PC-9 (cell line): ENCODE measurements at regions not wholly inside any gene's neighbourhood (a gene's known extent, or its start where the extent isn't known, plus 50 kb on each side); places are given as distances from the start of the nearest gene placed in this dataset.

ENCODE experiments used
- EZH2 ChIP-seq: fragments of 200-600 bp; sonication (generic); IDR thresholded peaks from 2 replicates; pipeline ENCODE4 v1.8.0; 2017; ENCODE audit warnings: antibody characterized with exemption, low read depth
- TF ChIP-seq, protein P1 (sequence below): fragments of 200-600 bp; sonication (generic); conservative IDR thresholded peaks from 2 replicates; pipeline ENCODE4 v1.6.1; 2017; ENCODE audit warnings: mixed run types, antibody characterized with exemption, mild to moderate bottlenecking, moderate library complexity

DNA sequence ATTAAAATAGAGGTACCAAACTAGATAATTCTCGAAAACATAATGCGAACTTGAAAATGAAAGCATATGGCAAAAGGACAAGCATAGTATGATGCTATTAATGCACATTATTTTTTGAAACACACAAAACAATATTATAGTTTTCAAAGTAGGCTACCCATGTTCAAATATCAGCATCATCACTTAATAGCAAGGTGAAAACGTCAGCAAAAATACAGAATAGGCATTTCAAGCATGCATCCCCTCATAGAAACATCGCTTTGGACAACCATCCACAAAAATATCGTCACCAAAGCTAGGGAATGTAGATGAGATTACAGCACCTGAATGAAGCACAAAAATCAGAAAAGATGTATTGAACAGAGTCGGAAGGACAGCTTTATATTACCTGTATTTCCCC is 814.5 kb upstream of the LRRC4C start:
- TF ChIP-seq EZH2, result no peak
- TF ChIP-seq, protein P1, sequence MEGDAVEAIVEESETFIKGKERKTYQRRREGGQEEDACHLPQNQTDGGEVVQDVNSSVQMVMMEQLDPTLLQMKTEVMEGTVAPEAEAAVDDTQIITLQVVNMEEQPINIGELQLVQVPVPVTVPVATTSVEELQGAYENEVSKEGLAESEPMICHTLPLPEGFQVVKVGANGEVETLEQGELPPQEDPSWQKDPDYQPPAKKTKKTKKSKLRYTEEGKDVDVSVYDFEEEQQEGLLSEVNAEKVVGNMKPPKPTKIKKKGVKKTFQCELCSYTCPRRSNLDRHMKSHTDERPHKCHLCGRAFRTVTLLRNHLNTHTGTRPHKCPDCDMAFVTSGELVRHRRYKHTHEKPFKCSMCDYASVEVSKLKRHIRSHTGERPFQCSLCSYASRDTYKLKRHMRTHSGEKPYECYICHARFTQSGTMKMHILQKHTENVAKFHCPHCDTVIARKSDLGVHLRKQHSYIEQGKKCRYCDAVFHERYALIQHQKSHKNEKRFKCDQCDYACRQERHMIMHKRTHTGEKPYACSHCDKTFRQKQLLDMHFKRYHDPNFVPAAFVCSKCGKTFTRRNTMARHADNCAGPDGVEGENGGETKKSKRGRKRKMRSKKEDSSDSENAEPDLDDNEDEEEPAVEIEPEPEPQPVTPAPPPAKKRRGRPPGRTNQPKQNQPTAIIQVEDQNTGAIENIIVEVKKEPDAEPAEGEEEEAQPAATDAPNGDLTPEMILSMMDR, result no peak
